GM21529 (cell line): ENCODE measurements at regions not wholly inside any gene's neighbourhood (a gene's known extent, or its start where the extent isn't known, plus 50 kb on each side); places are given as distances from the start of the nearest gene placed in this dataset.
"Not testable (repeated sequence)": the region's sequence is repeated elsewhere in the genome, so short reads cannot be mapped to it uniquely, and the experiment has no call there.

Experiments used
- ATAC-seq: cut with Tn5 transposase; IDR thresholded peaks from one replicate; pipeline ENCODE4 v1.9.1; 2021; ENCODE audit not compliant: unreplicated experiment

DNA sequence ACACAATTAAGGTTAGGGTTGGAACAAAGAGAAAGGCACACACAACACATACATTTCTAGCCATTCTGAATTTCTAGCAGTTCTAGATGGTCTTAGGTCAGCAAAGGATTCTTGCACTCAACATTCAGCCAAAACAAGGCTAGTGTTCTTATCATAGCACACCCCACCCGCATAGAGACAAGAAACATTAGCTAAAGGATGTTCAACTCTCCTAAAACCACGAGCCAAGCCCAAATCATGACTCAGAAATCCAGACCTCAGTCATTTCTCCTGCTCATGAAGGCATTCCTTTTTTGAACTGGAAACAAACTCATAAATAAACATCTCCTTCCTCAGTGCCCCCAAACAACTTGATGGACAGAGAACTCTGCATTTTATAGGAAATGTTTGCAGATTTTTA is 293.0 kb upstream of the NOTCH2NLA start:
- not testable (repeated sequence) for ATAC-seq

DNA sequence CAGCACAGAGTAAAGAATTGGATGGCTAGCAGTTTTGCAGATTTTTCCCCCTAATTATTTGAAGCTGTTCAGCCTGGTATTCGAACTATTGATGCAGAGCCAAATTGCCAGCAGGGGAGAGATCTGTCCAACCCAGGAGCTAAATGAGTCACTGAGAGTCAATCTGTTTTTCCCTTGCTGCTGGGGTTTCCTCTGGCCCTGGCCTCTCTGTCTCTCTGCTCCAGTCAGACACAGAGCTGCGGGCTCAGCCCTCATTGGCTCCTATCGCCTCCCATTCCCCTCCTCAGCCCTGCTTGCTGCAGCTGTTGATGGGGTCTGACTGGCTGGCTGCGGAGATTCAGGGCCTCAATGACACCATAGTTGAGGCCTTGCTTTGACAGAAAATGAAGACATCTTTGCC is 284.9 kb upstream of the NOTCH2NLA start:
- ATAC-seq = not testable (repeated sequence)

DNA sequence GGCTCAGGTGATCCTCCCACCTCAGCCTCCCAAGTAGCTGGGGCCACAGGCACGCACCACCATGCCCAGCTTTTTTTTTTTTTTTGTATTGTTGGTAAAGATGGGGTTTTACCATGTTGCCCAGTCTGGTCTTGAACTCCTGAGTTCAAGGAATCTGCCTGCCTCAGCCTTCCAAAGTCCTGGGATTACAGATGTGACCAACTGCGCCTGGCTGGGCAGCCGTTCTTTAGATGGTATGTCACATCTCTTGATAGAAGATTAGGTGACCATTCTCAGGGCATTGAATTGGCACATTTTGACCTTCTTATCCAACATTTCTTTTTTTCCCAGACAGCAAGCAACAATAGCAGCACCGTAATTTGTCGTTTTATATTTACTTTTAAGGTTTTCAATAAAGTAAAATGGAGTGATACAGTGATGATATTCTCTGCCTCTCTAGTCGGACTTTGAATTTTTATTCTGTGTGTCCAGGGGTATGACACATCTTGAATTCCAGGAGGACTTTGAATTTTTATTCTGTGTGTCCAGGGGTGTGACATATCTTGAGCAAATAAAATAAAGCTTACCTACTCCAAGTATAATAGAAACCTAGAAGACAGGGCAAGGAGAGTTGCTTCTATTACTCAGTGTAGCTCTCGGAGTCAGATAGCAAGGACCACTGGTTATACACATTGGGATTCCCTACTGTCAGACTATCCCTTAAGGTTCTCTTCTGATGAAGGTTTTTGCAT is 282.4 kb upstream of the NOTCH2NLA start:
- not testable (repeated sequence) for ATAC-seq

GRCh38 chr1:146510248-146510983 is 281.6 kb upstream of the NOTCH2NLA start:
- not testable (repeated sequence) for ATAC-seq

GRCh38 chr1:146504121-146504520 is 275.3 kb upstream of the NOTCH2NLA start:
- not testable (repeated sequence) for ATAC-seq

DNA sequence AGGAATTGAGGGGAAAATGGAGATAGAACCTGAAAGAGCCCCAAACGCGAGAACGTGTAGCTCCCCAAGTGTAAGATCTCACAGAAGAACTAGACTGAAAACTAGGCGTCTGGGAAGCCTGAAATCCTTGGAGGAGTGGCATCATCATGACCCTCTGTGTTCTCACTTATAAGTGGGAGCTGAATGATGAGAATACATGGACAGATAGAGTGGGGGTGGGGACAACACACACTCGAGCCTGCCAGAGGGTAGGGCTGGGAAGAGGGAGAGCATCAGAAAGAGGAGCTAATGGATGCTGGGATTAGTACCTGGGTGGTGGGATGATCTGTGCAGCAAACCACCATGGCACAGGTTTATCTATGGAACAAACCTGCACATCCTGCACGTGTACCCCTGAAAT is 258.7 kb upstream of the NOTCH2NLA start:
- ATAC-seq = not testable (repeated sequence)

GRCh38 chr1:146487155-146487554 is 258.3 kb upstream of the NOTCH2NLA start:
- not testable (repeated sequence) for ATAC-seq

DNA sequence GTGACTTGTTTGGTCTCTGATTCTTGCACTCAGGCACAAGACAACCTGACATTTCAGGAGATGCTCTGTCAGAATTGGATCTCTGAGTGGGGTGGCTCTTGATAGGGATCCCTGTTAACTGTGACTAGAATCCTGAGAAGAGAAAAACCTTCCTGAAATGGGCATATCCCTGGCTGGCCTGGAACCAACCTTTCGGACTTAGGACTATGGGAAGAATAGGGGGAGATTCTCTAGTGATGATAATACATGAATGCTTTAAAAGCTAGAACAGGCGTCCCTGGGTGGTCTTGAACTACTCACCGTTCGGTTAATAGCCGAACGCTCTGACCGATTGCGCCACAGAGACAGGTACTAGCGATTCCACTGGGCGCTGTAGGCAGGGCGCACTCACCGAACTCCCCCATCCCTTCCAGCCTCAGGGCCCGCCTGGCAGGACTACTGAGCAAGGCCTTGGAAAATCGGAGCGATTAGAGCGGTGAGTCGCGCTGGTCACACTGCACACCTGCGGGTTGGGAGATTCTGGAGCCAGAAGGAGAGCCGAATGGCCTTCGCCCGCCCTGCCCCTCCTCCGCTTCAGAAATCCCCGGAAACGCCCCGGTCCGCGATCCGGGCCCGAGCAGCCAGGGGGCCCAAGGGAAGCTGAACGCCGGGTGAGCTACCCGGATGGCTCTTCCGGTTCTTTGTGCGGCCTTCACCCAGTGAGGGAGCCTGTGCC is 257.6 kb upstream of the NOTCH2NLA start:
- not testable (repeated sequence) for ATAC-seq

GRCh38 chr1:146484195-146484594 is 255.4 kb upstream of the NOTCH2NLA start:
- not testable (repeated sequence) for ATAC-seq

- ATAC-seq = not testable (repeated sequence)
Measured at GRCh38 chr1:146479188-146479587, 250.4 kb upstream of the NOTCH2NLA start.

DNA sequence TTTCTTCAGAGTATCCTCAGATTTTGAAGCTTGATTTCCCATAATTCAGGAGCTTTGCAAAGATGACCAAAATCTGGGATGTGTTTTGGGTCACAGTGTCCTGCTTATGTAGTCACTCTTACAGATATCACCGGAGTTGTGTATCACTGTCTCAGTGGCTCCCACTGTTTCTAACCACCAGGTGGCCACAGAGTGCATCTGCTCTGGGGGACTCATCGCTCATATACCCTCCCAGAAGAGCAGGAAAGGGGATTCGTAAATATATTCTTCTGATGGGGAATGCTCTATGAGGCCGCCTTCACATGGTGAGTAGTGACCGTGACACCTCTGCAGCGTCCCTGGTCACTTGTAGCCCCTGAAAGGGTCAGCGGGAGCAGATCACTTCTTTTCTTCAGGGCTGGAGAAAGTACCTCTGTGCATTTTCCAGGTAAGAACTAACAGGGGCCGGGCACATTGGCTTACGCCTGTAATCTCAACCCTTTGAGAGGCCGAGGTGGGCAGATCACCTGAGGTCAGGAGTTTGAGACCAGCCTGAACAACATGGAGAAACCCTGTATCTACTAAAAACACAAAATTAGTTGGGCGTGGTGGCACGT is 249.4 kb upstream of the NOTCH2NLA start:
- ATAC-seq = not testable (repeated sequence)

DNA sequence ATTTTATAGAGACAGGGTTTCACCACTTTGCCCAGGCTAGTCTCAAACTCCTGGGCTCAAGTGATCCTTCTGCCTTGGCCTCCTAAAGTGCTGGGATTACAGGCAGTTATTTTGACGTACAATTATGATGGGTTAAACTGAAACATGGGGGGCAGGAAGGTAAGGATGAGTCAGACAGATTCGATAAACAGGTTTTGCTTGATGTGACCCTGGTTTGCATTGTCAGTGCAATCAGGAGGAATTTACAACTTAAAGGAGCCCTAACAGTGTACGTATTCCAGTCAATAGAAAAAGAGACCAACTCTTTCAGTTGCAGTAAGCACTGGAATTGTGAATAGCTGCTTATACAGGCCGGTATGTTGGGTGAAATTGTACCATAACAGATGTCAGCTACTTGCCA is 246.3 kb upstream of the NOTCH2NLA start:
- not testable (repeated sequence) for ATAC-seq

GRCh38 chr1:146474216-146474615 is 245.4 kb upstream of the NOTCH2NLA start:
- ATAC-seq = not testable (repeated sequence)

GRCh38 chr1:146472192-146472861 is 243.5 kb upstream of the NOTCH2NLA start:
- ATAC-seq = peak; percentile 87

GRCh38 chr1:146459939-146460338 is 231.1 kb upstream of the NOTCH2NLA start:
- not testable (repeated sequence) for ATAC-seq

DNA sequence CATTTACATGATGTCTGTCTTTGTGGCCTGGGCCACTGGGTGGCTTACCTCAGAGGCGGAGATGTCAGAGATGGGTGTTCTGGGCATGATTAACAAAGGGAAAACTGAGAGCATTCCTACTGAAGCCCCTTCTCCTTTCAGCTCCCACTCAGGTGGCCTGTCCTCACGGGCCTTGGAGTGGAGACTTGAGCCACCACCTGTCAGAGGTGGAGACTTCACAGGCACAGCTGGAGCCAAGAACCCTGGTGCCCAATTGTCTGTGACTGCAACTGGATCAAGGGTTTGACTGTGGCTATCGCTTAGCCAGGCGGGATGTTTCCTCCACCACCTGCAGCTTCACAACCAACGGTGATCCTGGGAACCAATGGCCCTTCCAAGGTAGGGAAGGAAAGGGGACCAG is 230.5 kb upstream of the NOTCH2NLA start:
- not testable (repeated sequence) for ATAC-seq

DNA sequence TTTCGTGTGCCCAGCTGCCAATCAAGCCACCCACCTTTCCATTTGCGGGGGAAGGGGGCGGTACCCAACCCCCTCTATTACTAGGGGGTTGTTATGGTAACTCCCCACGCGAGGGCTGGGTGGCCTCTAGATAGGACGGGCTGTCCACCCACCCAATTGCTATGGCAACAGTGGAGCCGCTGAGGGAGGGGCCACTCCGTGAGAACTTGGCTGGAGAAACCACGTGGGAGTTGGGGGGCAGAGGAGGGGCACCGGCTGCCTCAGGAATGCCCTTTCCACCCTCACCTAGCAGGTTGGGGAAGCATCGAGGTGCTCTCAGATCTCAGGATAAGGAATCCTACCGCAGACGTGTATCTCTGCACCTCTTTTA is 220.0 kb upstream of the NOTCH2NLA start:
- not testable (repeated sequence) for ATAC-seq

DNA sequence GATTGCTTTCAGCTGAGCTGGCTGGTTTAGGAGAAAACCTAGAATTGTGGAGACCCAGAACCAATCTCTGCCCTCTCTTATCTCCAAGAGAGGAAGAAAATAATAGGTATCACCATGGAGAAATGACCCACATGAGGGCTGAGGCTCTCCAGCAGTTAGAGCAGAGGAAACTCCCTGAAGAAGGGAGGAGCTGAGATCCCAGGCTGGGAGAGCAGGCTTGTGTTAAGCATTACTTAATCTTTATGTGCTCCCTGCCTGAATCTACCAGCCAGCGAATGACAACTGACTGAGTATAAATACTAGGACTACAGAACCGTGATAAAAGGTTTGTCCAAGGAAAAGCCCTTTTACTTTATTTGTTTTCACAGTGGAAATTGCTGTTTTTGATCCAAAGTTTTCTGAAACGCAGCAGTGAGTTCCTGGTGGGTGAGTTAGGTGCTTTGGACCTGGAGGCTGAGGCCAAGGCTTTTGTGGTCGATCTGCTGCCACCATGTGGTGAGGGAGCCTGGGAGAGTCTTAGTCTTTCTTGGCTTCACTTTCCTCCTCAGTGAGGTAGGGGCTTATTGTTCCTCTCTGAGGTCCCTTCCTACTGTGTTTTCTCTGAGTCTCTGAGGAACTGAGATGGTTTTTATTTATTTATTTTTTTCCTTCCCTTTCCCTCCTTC is 219.5 kb upstream of the NOTCH2NLA start:
- ATAC-seq = not testable (repeated sequence)

GRCh38 chr1:146443871-146444222 is 215.0 kb upstream of the NOTCH2NLA start:
- not testable (repeated sequence) for ATAC-seq
